EH (cell line): ENCODE measurements at regions not wholly inside any gene's neighbourhood (a gene's known extent, or its start where the extent isn't known, plus 50 kb on each side); places are given as distances from the start of the nearest gene placed in this dataset.
"Not testable (repeated sequence)": the region's sequence is repeated elsewhere in the genome, so short reads cannot be mapped to it uniquely, and the experiment has no call there.

Experiments used
- DNase-seq: peaks from one replicate; pipeline ENCODE4 v3.0.0-alpha.2; 2015; ENCODE audit warnings: low read depth

DNA sequence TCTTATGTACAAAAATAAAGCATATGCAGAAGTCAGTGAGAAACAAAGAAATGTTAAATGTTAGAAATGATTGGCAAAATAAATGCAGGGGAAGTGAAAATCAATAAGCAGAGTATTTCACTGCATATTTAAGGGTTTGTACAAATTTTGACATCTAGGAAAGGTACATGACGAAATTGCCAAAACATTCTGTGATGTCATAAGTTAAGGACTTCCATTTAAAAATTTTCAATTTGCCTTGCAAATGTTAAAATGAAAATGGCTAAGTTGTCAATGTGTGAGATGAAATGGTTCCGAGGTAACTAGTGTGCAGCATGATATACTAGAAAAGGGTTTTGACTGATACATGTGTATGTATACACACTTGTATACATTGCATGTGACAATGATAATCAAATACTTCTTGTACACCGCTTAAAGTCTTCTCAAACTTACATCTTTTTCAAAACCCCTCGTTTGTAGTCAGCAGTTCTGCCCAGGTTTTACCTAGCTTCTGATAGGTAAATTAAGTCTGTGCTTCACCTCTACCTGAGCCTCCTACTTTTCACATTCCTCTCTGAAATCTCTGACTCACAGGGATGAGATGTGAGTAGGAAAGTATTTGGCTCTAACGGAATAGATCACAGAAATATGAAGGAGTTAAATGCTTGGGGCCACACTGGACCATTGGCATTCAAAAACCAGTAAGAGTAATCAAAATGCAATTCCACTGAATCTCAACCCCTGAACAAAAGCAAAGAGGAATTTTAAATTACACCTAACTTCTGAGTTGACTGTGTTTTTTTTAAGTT, 442.4 kb upstream of the FOXG1 start:
- DNase-seq: no peak

GRCh38 chr14:28340816-28341215, 425.8 kb upstream of the FOXG1 start:
- no peak for DNase-seq

DNA sequence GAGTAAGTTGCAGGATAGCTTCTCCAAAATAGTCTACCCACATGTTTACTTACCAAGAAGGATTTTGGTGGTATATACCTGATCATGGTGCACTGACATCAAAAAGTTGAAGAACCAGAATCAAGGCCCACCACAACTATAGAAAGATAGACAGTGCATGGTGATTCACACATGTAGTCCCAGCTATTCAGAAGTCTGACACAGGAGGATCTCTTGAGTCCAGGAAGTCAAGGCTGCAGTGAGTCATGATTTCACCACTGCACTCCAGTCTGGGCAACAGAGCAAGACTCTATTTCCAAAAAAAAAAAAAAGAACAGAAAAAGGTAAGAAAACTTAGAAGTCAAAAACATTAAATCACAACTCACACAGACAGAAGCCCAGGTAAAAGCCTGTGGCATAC, 422.2 kb upstream of the FOXG1 start:
- DNase-seq: no peak

GRCh38 chr14:28348797-28349196, 417.8 kb upstream of the FOXG1 start:
- no peak for DNase-seq

DNA sequence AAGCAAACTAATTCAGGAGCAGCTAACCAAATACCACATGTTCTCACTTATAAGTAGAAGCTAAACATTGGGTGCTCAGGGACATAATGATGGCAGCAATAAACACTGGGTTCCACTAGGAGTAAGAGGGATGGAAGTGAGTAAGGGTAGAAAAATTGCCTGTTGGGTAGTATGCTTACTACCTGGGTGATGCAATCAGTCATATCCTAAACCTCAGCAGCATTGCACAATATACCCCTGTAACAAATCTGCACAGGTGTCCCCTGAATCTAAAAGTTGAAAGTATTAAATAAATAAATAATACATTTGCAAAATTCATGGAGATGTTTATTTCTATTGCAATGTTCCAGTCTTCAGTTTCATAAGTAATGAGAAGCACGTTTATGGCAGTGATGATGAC, 409.8 kb upstream of the FOXG1 start:
- DNase-seq: no peak

GRCh38 chr14:28361486-28361885, 405.1 kb upstream of the FOXG1 start:
- no peak for DNase-seq

DNA sequence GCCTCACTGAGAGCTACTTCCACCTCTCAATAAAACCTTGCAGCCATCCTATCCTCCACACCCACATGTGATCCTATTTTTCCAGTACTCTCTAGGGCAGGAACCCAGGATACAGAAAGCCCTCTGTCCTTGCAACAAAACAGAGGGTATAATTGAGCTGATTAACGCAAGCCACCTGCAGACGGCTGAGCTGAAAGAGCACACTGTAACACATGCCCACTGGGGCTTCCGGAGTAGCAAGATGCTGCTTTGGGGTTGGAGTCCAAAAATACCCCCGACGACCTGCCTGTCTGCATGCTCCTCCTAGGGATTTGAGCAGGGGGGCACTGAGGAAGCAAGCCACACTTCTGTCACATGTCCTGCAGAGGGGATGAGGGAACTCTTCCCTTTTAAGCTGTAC, 401.1 kb upstream of the FOXG1 start:
- DNase-seq: no peak

- DNase-seq: no peak
Measured at GRCh38 chr14:28373721-28374120, 392.9 kb upstream of the FOXG1 start.

GRCh38 chr14:28375295-28375694, 391.3 kb upstream of the FOXG1 start:
- DNase-seq: no peak

GRCh38 chr14:28381656-28382055, 384.9 kb upstream of the FOXG1 start:
- DNase-seq: no peak

GRCh38 chr14:28382444-28383190, 384.0 kb upstream of the FOXG1 start:
- no peak for DNase-seq

- no peak for DNase-seq
Measured at GRCh38 chr14:28398506-28398905, 368.1 kb upstream of the FOXG1 start.

DNA sequence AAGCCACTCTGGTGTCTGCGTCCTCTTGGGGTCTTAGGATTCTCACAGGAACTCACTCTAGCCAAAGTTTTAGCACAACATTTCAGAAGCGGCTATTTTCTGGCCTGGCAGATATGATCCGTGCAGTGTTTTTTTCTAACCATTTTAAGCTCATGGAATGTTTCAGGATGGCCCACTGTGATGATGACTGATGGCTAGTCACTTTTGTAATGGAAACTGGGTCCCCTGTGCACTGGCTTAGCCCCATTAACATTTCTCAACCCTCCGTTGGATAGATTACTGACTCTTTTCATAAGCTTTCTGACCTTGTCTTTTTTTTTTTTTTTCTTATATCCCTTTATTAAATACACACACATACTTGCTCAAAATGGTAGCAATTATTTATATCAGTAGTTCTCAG, 364.9 kb upstream of the FOXG1 start:
- DNase-seq: not testable (repeated sequence)

GRCh38 chr14:28406196-28406595, 360.4 kb upstream of the FOXG1 start:
- DNase-seq: no peak

- no peak for DNase-seq
Measured at GRCh38 chr14:28407031-28407825, 359.4 kb upstream of the FOXG1 start.

DNA sequence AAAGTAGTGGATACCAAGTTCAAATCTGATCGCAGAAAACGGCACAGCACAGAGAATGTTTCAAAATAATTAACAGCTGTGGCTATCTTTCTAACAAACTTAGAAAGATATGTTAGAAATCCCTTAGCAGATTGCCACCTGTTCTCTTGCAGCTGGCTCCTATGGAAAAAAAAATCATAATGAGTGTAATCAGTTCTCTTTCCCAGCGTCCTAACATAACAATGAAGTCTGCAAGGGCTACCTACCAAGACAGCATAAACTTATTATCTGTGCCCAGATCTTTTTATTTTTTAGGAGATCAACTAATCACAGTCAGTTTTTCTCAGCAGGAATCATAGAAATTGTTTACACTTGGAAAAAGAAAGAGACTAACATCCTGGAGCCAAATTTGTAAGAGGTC, 358.6 kb upstream of the FOXG1 start:
- DNase-seq: no peak

- no peak for DNase-seq
Measured at GRCh38 chr14:28412077-28412476, 354.5 kb upstream of the FOXG1 start.

DNA sequence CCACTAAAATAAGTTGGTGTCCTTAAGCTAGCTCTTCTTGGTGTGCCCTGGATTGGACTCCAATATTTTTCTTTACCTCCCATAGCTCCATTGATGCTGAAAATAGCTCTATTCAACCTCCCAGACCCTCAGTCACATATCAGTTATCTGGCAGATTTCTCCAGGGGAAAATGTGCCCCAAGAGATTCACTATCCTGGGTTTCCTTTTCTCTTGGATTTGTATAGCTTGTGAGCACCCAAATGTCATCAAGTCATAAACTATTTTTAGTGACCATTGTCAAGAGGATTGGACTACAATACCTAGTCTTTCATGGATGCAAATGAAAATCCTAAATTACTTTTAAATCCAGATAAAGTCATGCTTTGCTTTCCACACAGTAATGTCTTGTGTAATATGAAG, 339.6 kb upstream of the FOXG1 start:
- no peak for DNase-seq

- DNase-seq: no peak
Measured at GRCh38 chr14:28436821-28437220, 329.8 kb upstream of the FOXG1 start.

DNA sequence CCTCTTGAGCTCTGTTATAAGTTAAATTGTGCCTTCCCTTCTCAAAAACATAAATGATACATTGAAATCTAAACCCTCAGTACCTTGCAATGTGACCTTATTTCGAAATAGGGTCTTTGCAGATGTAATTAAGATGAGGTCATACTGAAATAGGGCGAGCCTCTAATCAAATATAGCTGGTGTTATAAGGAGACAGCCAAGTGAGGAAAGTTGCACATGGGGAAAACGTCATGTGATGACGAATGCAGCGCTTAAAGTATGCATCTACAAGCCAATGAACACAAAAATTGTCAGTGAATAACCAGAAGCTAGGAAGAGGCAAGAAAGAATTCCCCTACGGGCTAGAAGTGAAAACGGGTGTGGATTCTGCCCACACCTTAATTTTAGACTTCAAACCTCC, 305.2 kb upstream of the FOXG1 start:
- no peak for DNase-seq

DNA sequence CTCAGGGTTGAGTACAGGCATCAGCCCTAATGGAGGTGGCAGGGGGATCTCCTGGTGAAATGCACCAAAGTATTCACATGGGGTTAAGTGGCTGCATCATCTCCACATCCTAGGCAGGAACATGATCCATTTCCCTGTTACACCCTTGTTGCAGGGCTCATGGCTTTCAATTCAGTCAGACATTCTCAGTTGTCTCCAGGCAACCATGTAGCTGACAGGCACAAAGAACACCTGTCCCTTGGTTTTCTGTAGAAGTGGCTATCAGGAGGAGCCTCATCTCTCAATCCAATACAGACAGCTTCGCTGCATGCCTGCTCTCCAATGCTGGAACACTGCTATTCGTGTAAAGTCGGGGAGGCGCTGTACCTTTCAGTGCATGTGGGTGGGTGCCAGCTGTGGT, 299.0 kb upstream of the FOXG1 start:
- no peak for DNase-seq

DNA sequence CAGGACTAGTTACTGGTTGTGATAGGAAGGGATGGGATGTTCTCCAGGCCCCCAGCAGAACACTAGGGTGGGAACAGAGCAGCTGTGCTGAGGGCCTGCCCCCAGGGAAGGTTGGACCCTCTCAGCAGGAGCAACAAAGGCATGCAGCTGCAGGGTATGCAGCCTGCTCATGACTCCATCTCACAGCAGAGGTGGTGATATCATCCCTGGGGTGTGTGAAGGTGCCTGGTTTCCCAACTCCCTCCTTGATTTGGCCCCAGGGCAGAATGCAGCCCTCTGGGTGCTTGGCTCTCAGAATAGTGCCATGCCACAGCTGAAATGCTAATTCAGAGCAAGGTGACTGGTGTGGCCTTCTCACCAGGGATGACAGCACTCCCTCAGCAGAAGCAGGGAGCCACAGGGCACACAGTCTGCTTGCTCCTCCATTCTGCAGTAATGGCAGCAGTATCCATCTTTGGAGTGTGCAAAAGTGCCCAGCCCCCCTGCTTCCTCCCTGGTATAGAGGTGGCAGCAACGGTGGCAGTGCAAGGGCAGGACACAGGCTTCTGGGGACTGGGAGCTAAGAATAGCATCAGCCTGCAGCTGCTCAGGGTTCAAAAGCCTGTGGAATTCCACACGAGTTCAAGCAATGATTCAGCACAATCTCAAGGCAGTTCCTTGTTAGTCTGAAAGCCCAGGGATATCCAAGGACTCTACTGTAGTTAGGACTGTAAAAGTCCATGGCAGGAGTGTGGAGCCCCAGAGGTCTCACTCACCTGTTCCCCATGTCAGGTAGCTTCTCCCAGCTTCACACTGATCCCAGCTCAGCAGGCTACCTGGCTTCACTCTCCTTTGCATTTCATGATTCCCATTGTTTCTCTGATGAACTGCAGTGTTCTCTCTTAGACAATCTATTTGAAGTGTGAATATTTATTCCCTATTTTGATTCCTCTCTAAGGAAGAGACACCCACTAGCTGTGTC, 298.1 kb upstream of the FOXG1 start:
- DNase-seq: no peak
